Pancreas (tissue), 10 donors: ENCODE measurements at regions not wholly inside any gene's neighbourhood (a gene's known extent, or its start where the extent isn't known, plus 50 kb on each side); places are given as distances from the start of the nearest gene placed in this dataset.

Experiments
- ATAC-seq, 4 donors: fragments of 200-7000 bp; cut with Tn5 transposase; one replicate each; pipeline versions ENCODE4 v1.8.0 to v1.9.1; 2020; ENCODE audit warnings: mild to moderate bottlenecking in 4 of 4, moderate library complexity in 4 of 4
- DNase-seq, 6 donors: peaks; one replicate each; pipeline ENCODE4 v3.0.0-alpha.2; 2020
- FAIRE-seq: peaks from 2 replicates; lab custom pipeline; 2012; peaks lifted over from hg19 to GRCh38; lab: Jason Lieb, UNC
- H3K27ac ChIP-seq, 4 donors: fragments of 200-600 bp; sonication (generic); 1 replicate in 3 of 4; 2 replicates in 1 of 4; pipeline versions ENCODE4 v1.5.0 to v1.8.0; 2020
- H3K27me3 ChIP-seq, 4 donors: fragments of 200-600 bp; one replicate each; pipeline ENCODE4 v1.8.0; 2021
- H3K36me3 ChIP-seq, 3 donors: fragments of 200-600 bp; sonication (generic) in 1 of 3; one replicate each; pipeline versions ENCODE4 v1.5.0 to v1.8.0; 2020 to 2021
- H3K4me1 ChIP-seq, 3 donors: fragments of 200-600 bp; one replicate each; pipeline ENCODE4 v1.8.0; 2021
- H3K4me3 ChIP-seq, 4 donors: fragments of 200-600 bp; sonication (generic) in 2 of 4; one replicate each; pipeline versions ENCODE4 v1.5.0 to v1.8.0; 2020 to 2021
- H3K9me3 ChIP-seq, 4 donors: fragments of 200-600 bp; one replicate each; pipeline ENCODE4 v1.8.0; 2021
- WGBS, 2 donors: extraction: QIAGEN DNeasy Blood & Tissue Kit; methylation state at CpG; one replicate each; pipeline ENCODE4 v1.1.7; 2013; 5-methylcytosine and 5-hydroxymethylcytosine counted together
- intact Hi-C, 3 donors: fragments of 100-400 bp; cut with DNase I; formaldehyde crosslinking; loops; one replicate each; pipeline versions ENCODE4 v1.11.1 to v1.14.2; 2022
- TF ChIP-seq, protein P1 (sequence below), 4 donors: fragments of 200-600 bp; sonication (generic) in 3 of 4; IDR thresholded peaks; one replicate each; pipeline versions ENCODE4 v1.5.0 to v1.8.0; 2021; ENCODE audit warnings: antibody characterized with exemption in 4 of 4
- donor health status: healthy with polysubstance abuse.
- donor health status: DM: no; HTN: no; CAD: no; lungs with moderate emphysema.
- donor health status: DM: no; HTN: no; CAD: no.
- donor health status: control.
- donor health status: control.
- donor health status: Bipolar disorder and iron deficiency.
- donor health status: DM: yes; HTN: yes; CAD: no.
- donor health status: DM: no; HTN: no; CAD: no.
- donor health status: DM: no; HTN: no; CAD: no.
- donor health status: DM: yes; HTN: yes; CAD: no.

DNA sequence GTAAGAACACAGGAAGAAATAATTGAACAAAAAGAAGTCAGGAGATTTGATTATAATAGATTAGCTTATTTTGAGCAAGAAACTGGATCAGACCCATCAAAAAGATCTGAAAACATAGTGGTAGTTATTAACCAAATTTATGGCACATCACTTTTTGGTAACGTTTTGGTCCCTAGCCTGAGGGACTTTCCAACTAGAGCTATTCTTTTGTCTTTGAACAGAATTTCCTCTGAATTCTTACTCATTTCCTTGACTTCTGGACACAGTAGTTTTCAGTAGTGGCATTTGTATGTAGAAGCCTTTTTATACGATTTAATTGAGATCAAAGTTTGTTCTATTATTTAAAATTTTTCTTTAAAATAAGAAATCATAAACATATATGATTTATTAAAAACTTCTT, 96.5 kb upstream of the PDGFD start:
- H3K27me3 ChIP-seq: peaks cover 0 to 6% (median 1%) of the 10 kb centered on the region in 4 donors
- no peaks in the 10 kb centered on the region for H3K4me1 ChIP-seq
- WGBS, 2 donors: 67 to 70% methylated on average over 2 of the region's 2 CpGs
- H3K4me3 ChIP-seq: no peak overlapping the region
- H3K27ac ChIP-seq: no peak overlapping the region
- ATAC-seq (no peak), DNase-seq (no peak), FAIRE-seq (no peak)
- TF ChIP-seq, protein P1, sequence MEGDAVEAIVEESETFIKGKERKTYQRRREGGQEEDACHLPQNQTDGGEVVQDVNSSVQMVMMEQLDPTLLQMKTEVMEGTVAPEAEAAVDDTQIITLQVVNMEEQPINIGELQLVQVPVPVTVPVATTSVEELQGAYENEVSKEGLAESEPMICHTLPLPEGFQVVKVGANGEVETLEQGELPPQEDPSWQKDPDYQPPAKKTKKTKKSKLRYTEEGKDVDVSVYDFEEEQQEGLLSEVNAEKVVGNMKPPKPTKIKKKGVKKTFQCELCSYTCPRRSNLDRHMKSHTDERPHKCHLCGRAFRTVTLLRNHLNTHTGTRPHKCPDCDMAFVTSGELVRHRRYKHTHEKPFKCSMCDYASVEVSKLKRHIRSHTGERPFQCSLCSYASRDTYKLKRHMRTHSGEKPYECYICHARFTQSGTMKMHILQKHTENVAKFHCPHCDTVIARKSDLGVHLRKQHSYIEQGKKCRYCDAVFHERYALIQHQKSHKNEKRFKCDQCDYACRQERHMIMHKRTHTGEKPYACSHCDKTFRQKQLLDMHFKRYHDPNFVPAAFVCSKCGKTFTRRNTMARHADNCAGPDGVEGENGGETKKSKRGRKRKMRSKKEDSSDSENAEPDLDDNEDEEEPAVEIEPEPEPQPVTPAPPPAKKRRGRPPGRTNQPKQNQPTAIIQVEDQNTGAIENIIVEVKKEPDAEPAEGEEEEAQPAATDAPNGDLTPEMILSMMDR (IDR thresholded peaks at IDR 0.05): no peak
- intact Hi-C loops: no loop called here
- H3K9me3 ChIP-seq: no peaks in the 10 kb centered on the region
- H3K36me3 ChIP-seq: no peaks in the 10 kb centered on the region

DNA sequence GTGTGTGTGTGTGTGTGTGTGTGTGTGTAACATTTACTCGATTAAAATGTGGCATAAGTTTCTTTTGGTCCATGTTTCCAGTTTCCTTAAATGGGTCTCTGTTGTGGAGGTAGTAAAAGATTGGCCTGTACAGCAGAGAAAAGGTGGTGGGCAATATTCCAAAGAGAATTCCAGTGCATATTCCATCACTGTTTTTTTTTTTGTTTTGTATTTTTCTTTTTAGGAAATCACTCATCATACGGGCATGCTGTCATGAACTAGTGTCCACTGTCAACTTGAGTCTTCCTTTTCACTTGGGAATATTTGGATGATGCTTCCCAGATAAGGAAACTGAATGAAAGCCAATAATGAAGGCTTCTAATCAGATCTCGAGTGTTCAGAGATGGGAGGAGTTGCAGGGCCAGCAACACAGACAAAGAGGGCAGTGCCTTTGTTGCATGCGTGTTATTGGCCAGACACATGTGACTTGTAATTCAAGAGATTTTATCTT, 95.2 kb upstream of the PDGFD start:
- DNase-seq (no peak), ATAC-seq (no peak), FAIRE-seq (no peak)
- Histone ChIP-seq H3K27me3 (peaks cover 0 to 6% (median 1%) of the 10 kb centered on the region in 4 donors), H3K4me3 (no peak overlapping the region), H3K27ac (no peak overlapping the region), H3K4me1 (no peaks in the 10 kb centered on the region), H3K9me3 (no peaks in the 10 kb centered on the region), H3K36me3 (no peaks in the 10 kb centered on the region)
- TF ChIP-seq, protein P1 (IDR thresholded peaks at IDR 0.05): no peak
- intact Hi-C loops: no loop called here
- 57 to 65% methylated on average over 4 of the region's 4 CpGs for WGBS, 2 donors

DNA sequence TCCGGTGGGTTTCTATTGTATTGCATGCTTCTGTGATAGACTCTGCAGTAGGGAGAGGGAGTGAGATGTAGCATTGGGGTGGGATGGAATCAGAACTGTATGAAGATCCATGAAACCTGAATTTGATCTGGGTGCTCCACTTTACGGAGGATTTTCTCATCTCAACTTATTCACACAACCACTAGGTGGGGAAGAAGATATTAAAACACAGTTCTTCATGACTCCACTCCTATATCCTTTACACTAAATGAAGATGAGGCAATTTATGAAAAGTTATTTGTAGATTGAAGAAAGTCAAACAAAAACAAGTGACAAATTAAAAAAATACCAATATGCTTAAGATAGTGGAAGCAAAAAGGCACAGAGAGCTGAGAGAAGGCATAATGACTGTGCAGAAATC, 92.6 kb upstream of the PDGFD start:
- Histone ChIP-seq H3K4me3 (no peak overlapping the region), H3K27ac (no peak overlapping the region), H3K9me3 (no peaks in the 10 kb centered on the region), H3K27me3 (no peaks in the 10 kb centered on the region), H3K36me3 (no peaks in the 10 kb centered on the region), H3K4me1 (no peaks in the 10 kb centered on the region)
- intact Hi-C loops: no loop called here
- DNase-seq (no peak), FAIRE-seq (no peak), ATAC-seq (no peak)
- WGBS, 2 donors: 61 to 66% methylated on average over 2 of the region's 2 CpGs
- TF ChIP-seq, protein P1 (IDR thresholded peaks at IDR 0.05): peak in 1 of 4 donors; percentile 11

DNA sequence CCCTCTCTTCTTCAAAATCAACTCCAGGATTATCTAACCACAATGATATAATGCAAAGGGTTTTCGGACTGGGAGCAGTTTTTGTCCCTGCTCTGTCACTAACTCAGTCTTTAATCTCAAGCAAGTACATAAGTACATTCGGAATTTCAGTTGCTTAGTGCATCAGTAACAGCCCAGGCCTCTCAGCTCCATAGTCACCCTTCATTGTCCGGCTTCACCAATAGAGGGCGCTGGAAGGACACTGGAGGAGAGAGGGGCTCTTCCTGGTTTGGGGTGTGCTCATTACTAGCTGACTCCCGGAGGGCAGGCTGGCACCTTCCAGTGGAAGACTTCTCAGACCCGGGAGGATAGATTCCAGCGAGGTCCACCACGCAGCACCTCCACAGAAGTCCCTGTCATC, 90.4 kb upstream of the PDGFD start:
- Histone ChIP-seq H3K27me3 (no peaks in the 10 kb centered on the region), H3K27ac (no peak overlapping the region), H3K9me3 (no peaks in the 10 kb centered on the region), H3K36me3 (no peaks in the 10 kb centered on the region), H3K4me3 (no peak overlapping the region), H3K4me1 (no peaks in the 10 kb centered on the region)
- ATAC-seq (peak in 3 of 4 donors; percentile 41 to 79 (median 68)), DNase-seq (peak; percentile 2 to 58 (median 22)), FAIRE-seq (no peak)
- 43 to 48% methylated on average over 8 of the region's 8 CpGs for WGBS, 2 donors
- intact Hi-C loops: no loop called here
- TF ChIP-seq, protein P1 (IDR thresholded peaks at IDR 0.05): no peak

DNA sequence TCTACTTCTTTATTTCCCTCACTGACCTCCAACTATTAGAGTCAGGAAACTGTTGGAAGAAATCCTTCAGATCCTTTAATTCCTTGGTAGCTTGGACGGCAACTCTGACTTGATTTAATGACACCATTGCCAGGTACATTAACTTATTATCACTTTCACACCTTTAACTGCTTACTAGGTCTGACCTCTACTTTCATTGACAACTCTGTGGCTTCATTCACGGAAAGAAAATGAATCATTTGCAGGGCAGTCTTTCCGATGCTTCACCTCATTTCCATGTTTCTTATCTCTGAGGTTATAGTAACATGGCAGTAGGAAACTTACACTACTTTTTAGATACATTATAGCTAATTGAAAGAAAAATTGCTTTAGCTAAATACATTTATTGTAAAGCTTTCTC, 82.6 kb upstream of the PDGFD start:
- Histone ChIP-seq H3K27me3 (no peaks in the 10 kb centered on the region), H3K27ac (no peak overlapping the region), H3K36me3 (no peaks in the 10 kb centered on the region), H3K9me3 (no peaks in the 10 kb centered on the region), H3K4me3 (no peak overlapping the region), H3K4me1 (no peaks in the 10 kb centered on the region)
- ATAC-seq (no peak), DNase-seq (no peak), FAIRE-seq (no peak)
- 73 to 75% methylated on average over 3 of the region's 3 CpGs for WGBS, 2 donors
- intact Hi-C loops: no loop called here
- TF ChIP-seq, protein P1 (IDR thresholded peaks at IDR 0.05): no peak
